ENCODE measurements at regions not wholly inside any gene's neighbourhood (a gene's known extent, or its start where the extent isn't known, plus 50 kb on each side); places are given as distances from the start of the nearest gene placed in this dataset.

GRCh38 chr1:194600716-194601115 is 1414.3 kb upstream of the B3GALT2 start:
- TF ChIP-seq, protein P1, sequence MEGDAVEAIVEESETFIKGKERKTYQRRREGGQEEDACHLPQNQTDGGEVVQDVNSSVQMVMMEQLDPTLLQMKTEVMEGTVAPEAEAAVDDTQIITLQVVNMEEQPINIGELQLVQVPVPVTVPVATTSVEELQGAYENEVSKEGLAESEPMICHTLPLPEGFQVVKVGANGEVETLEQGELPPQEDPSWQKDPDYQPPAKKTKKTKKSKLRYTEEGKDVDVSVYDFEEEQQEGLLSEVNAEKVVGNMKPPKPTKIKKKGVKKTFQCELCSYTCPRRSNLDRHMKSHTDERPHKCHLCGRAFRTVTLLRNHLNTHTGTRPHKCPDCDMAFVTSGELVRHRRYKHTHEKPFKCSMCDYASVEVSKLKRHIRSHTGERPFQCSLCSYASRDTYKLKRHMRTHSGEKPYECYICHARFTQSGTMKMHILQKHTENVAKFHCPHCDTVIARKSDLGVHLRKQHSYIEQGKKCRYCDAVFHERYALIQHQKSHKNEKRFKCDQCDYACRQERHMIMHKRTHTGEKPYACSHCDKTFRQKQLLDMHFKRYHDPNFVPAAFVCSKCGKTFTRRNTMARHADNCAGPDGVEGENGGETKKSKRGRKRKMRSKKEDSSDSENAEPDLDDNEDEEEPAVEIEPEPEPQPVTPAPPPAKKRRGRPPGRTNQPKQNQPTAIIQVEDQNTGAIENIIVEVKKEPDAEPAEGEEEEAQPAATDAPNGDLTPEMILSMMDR (IDR thresholded peaks at IDR 0.05), result no peak
- no peak for TF ChIP-seq EZH2 (IDR thresholded peaks at IDR 0.05)

All from neural progenitor cell (in vitro differentiated cells).